Transverse colon (tissue), 4 donors: ENCODE measurements at regions not wholly inside any gene's neighbourhood (a gene's known extent, or its start where the extent isn't known, plus 50 kb on each side); places are given as distances from the start of the nearest gene placed in this dataset.

ENCODE experiments used
- DNase-seq: peaks from one replicate; pipeline ENCODE4 v3.0.0-alpha.2; 2019
- H3K27ac ChIP-seq, 4 donors: fragments of 200-600 bp; sonication (generic); 2 replicates each; pipeline ENCODE4 v1.5.1; 2016 to 2018; ENCODE audit warnings: inconsistent platforms in 4 of 4
- H3K27me3 ChIP-seq: fragments of 200-600 bp; sonication (generic); 2 replicates; pipeline ENCODE4 v1.5.1; 2017; ENCODE audit warnings: inconsistent platforms
- H3K36me3 ChIP-seq, 4 donors: fragments of 200-600 bp; sonication (generic); 2 replicates each; pipeline ENCODE4 v1.5.1; 2017 to 2019; ENCODE audit warnings: inconsistent platforms in 4 of 4
- H3K4me1 ChIP-seq, 4 donors: fragments of 200-600 bp; sonication (generic); 2 replicates each; pipeline ENCODE4 v1.5.1; 2017 to 2020; ENCODE audit warnings: inconsistent platforms in 4 of 4
- H3K4me3 ChIP-seq, 4 donors: fragments of 200-600 bp; sonication (generic); 1 replicate in 1 of 4; 2 replicates in 3 of 4; pipeline versions ENCODE4 v1.5.1 to v1.6.1; 2017 to 2019; ENCODE audit warnings: inconsistent platforms in 4 of 4
- H3K9me3 ChIP-seq, 2 donors: fragments of 200-600 bp; sonication (generic); 2 replicates each; pipeline ENCODE4 v1.5.1; 2017 to 2019; ENCODE audit warnings: inconsistent platforms in 2 of 2
- EP300 ChIP-seq: sonication (generic); formaldehyde crosslinking; IDR thresholded peaks from one replicate; pipeline ENCODE4 v1.6.1; 2017; ENCODE audit warnings: antibody characterized with exemption, low read depth
- POLR2A ChIP-seq: fragments of 450-650 bp; IDR thresholded peaks from one replicate; pipeline ENCODE4 v1.6.1; 2016; ENCODE audit warnings: antibody characterized with exemption, mild to moderate bottlenecking, moderate library complexity
- POLR2AphosphoS5 ChIP-seq, 3 donors: sonication (generic); formaldehyde crosslinking; IDR thresholded peaks; one replicate each; pipeline ENCODE4 v1.6.1; 2016; ENCODE audit warnings: antibody characterized with exemption in 3 of 3
- WGBS, 2 donors: methylation state at CpG; one replicate each; pipeline ENCODE4 v1.1.5; 2018; ENCODE audit warnings: low coverage in 1 of 2; 5-methylcytosine and 5-hydroxymethylcytosine counted together
- in situ Hi-C, 4 donors: fragments of 200-750 bp; cut with MboI; loops; one replicate each; pipeline versions ENCODE4 v1.15.0 to v1.15.1; 2017; ENCODE audit warnings: low sequenced_read_pairs in 3 of 4, low pct_ligation_motif_present in 1 of 4, low pct_unique_long_range_greater_than_20kb in 1 of 4
- intact Hi-C: fragments of 100-400 bp; cut with DNase I; formaldehyde crosslinking; loops from one replicate; pipeline ENCODE4 v1.15.1; 2023; ENCODE audit warnings: low total_unique reads
- TF ChIP-seq, protein P1 (sequence below), 5 experiments: fragments of 200-600 bp in 3 of 5; fragments of 450-650 bp in 2 of 5; sonication (generic) in 3 of 5; IDR thresholded peaks; 1 replicate in 2 of 5; 2 replicates in 3 of 5; pipeline ENCODE4 v1.5.1; 2016 to 2017; ENCODE audit warnings: antibody characterized with exemption in 5 of 5, inconsistent platforms in 3 of 5, mild to moderate bottlenecking in 2 of 5, moderate library complexity in 1 of 5

GRCh38 chr3:170741756-170742529, 128.1 kb downstream of the RPL22L1 start:
- Histone ChIP-seq H3K27me3 (peaks cover 3% of the 10 kb centered on the region), H3K4me3 (no peak overlapping the region), H3K36me3 (no peaks in the 10 kb centered on the region), H3K27ac (no peak overlapping the region), H3K4me1 (peaks cover 0 to 5% (median 0%) of the 10 kb centered on the region in 4 donors), H3K9me3 (no peaks in the 10 kb centered on the region)
- no peak for DNase-seq
- in situ Hi-C loops: no loop called here
- TF ChIP-seq POLR2AphosphoS5 (IDR thresholded peaks at IDR 0.05) (no peak), POLR2A (no peak), EP300 (no peak)
- TF ChIP-seq, protein P1, sequence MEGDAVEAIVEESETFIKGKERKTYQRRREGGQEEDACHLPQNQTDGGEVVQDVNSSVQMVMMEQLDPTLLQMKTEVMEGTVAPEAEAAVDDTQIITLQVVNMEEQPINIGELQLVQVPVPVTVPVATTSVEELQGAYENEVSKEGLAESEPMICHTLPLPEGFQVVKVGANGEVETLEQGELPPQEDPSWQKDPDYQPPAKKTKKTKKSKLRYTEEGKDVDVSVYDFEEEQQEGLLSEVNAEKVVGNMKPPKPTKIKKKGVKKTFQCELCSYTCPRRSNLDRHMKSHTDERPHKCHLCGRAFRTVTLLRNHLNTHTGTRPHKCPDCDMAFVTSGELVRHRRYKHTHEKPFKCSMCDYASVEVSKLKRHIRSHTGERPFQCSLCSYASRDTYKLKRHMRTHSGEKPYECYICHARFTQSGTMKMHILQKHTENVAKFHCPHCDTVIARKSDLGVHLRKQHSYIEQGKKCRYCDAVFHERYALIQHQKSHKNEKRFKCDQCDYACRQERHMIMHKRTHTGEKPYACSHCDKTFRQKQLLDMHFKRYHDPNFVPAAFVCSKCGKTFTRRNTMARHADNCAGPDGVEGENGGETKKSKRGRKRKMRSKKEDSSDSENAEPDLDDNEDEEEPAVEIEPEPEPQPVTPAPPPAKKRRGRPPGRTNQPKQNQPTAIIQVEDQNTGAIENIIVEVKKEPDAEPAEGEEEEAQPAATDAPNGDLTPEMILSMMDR (IDR thresholded peaks at IDR 0.05): no peak
- intact Hi-C loops: no loop called here
- 29 to 35% methylated on average over 2 of the region's 2 CpGs for WGBS, 2 donors

GRCh38 chr3:170740726-170741591, 129.0 kb downstream of the RPL22L1 start:
- no peak for TF ChIP-seq POLR2A
- no peak for TF ChIP-seq POLR2AphosphoS5 (IDR thresholded peaks at IDR 0.05)
- no peak for TF ChIP-seq EP300
- TF ChIP-seq, protein P1 (IDR thresholded peaks at IDR 0.05): no peak
- Histone ChIP-seq H3K27me3 (peaks cover 3% of the 10 kb centered on the region), H3K27ac (peak overlapping the region in 1 of 4 donors; percentile 14), H3K4me1 (peaks cover 0 to 5% (median 0%) of the 10 kb centered on the region in 4 donors), H3K9me3 (no peaks in the 10 kb centered on the region), H3K36me3 (no peaks in the 10 kb centered on the region), H3K4me3 (no peak overlapping the region)
- in situ Hi-C loops: no loop called here
- WGBS, 2 donors: 40 to 43% methylated on average over 5 to 10 of the region's 10 CpGs
- DNase-seq: peak; percentile 13
- intact Hi-C loops: no loop called here

GRCh38 chr3:170740285-170740684, 129.7 kb downstream of the RPL22L1 start:
- H3K4me1 ChIP-seq: peaks cover 0 to 5% (median 0%) of the 10 kb centered on the region in 4 donors
- no peaks in the 10 kb centered on the region for H3K27me3 ChIP-seq
- H3K4me3 ChIP-seq: no peak overlapping the region
- 60 to 85% methylated on average over 3 of the region's 3 CpGs for WGBS, 2 donors
- TF ChIP-seq, protein P1 (IDR thresholded peaks at IDR 0.05): no peak
- TF ChIP-seq POLR2AphosphoS5 (IDR thresholded peaks at IDR 0.05): no peak
- TF ChIP-seq EP300: no peak
- no peak for TF ChIP-seq POLR2A
- DNase-seq: no peak
- H3K36me3 ChIP-seq: no peaks in the 10 kb centered on the region
- intact Hi-C loops (no loop called here), in situ Hi-C loops (no loop called here)
- H3K9me3 ChIP-seq: no peaks in the 10 kb centered on the region
- no peak overlapping the region for H3K27ac ChIP-seq

- no peaks in the 10 kb centered on the region for H3K9me3 ChIP-seq
- in situ Hi-C loops (no loop called here), intact Hi-C loops (no loop called here)
- 86 to 92% methylated on average over 4 of the region's 4 CpGs for WGBS, 2 donors
- TF ChIP-seq POLR2A (no peak), POLR2AphosphoS5 (IDR thresholded peaks at IDR 0.05) (no peak), EP300 (no peak)
- TF ChIP-seq, protein P1 (IDR thresholded peaks at IDR 0.05): no peak
- H3K27me3 ChIP-seq: no peaks in the 10 kb centered on the region
- no peak overlapping the region for H3K4me3 ChIP-seq
- peaks cover 0 to 5% (median 0%) of the 10 kb centered on the region in 4 donors for H3K4me1 ChIP-seq
- H3K27ac ChIP-seq: no peak overlapping the region
- H3K36me3 ChIP-seq: no peaks in the 10 kb centered on the region
- no peak for DNase-seq
Observed at GRCh38 chr3:170739410-170739809, 130.6 kb downstream of the RPL22L1 start.
